ENCODE measurements at regions not wholly inside any gene's neighbourhood (a gene's known extent, or its start where the extent isn't known, plus 50 kb on each side); places are given as distances from the start of the nearest gene placed in this dataset.
"Not testable (repeated sequence)": the region's sequence is repeated elsewhere in the genome, so short reads cannot be mapped to it uniquely, and the experiment has no call there.

- no peak for DNase-seq (ENCODE audit: low read depth in 2 of 2)
These were observed 94.3 kb downstream of the ASB1 start for GRCh38 chr2:238521002-238521401.

GRCh38 chr2:238521870-238522269 lies 95.1 kb downstream of the ASB1 start:
- DNase-seq (ENCODE audit: low read depth in 2 of 2) = no peak

GRCh38 chr2:238523158-238524110 lies 96.7 kb downstream of the ASB1 start:
- no peak for DNase-seq (ENCODE audit: low read depth in 2 of 2)

DNA sequence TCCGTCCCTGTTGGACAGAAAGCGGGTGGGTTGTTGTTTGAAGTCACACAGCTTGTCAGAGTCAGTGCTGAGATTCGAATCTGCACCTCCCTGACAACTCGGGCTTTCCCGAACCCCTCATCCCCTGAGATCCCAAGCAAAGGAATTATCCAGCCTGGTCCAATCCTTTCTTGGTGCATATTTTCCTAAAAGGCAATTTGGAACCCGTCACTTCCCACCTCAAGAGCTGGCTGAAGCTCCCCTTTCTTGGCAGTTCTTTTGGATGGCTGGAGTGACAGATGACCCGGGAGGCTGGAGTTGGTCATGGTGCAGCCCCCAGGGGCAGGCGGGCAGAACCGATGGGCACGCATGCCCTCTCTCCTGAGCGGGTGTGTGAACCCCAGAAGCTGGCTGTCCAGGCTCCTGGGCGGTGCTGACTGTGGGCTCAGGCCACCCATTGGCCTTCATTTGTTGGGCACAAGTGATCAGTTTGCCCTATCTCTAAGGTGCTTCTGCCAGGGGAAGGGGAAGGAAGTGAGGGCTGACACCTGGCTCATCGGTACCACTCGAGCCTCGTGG lies 97.8 kb downstream of the ASB1 start:
- DNase-seq (ENCODE audit: low read depth in 2 of 2) = no peak

DNA sequence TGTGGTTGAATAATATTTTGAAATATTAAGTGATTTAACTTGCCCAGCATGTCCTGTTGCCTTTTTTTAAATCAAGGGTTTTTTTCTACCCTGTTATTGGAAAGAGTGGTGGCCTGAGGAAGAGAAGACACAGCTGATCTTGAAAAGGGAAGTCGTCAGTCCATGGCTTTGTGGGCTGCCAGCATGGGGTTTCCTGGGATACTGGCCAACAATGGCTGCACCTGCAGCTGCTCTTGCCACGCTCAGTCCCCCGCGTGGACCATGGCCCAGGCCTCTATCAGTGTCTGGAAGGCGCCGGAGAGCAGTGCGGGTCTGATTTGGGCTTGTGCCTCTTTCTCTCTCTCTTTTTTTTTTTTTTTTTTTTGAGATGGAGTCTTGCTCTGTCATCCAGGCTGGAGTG lies 99.3 kb downstream of the ASB1 start:
- no peak for DNase-seq (ENCODE audit: low read depth in 2 of 2)

GRCh38 chr2:238527565-238527964 lies 100.8 kb downstream of the ASB1 start:
- DNase-seq (ENCODE audit: low read depth in 2 of 2) = no peak

DNA sequence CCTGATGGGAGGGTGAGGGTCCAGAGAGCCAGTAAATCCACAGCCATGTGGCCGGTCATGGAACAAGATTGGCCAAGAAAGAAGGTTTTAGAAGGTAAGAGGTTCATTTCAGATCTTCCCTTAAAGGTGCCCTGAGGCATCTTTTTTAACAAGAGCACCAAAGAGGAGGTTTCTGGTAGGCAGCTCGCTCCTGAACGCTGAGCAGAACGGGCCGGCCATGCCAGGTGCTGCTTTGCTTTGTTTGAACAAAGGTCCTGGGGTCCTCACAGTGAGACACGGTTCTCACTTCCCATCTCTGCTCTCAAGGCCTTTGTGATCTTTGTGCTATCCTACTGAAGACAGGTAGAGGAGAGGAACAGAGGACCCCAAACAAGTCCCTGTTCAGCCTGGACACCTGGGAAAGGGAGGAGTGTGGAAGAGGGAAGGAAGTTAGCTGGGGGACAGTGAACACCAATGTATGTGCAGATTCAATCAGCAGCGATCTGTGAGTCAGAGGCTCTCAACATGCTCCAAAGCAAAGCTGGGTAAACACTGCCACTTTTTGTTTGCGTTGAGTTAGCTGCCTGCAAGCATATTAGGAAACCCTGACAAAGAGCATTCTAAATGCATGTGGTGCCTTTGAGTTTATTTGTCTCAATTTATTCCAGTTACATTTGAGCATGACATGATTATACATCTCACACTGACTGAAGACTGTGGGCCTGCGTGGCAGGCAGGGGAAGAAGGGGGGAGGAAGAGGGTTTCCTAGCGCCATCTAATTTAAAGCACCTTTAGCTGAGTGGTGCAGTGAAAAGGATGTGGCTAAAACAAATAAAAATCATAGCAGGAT lies 102.4 kb downstream of the ASB1 start:
- no peak for DNase-seq (ENCODE audit: low read depth in 2 of 2)

DNA sequence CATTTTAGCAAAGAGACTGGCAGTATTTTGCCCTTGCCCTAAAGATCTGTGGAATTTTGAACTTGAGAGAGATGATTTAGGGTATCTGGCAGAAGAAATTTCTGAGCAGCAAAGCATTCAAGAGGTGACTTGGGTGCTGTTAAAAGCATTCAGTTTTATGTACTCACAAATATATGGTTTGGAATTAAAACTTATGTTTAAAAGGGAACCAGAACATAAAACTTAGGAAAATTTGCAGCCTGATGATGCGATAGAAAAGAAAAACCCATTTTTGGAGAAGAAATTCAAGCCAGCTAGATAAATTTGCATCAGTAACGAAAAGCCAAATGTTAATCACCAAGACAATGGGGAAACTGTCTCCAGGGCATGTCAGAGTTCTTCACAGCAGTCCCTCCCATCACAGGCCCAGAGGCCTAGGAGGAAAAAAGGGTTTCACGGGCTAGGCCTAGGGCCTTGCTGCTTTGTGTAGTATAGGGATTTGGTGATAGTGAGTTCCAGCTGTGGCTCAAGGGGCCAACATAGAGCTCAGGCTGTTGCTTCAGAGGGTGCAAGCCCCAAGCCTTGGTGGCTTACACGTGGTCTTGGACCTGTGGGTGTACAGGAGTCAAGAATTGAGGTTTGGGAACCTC lies 104.4 kb downstream of the ASB1 start:
- not testable (repeated sequence) for DNase-seq (ENCODE audit: low read depth in 2 of 2)

- not testable (repeated sequence) for DNase-seq (ENCODE audit: low read depth in 2 of 2)
These were observed 117.0 kb downstream of the ASB1 start for GRCh38 chr2:238543732-238544131.

- no peak for DNase-seq (ENCODE audit: low read depth in 2 of 2)
These were observed 122.3 kb downstream of the ASB1 start for GRCh38 chr2:238548902-238549462.

- no peak for DNase-seq (ENCODE audit: low read depth in 2 of 2)
These were observed 123.1 kb downstream of the ASB1 start for GRCh38 chr2:238549866-238550265.

DNA sequence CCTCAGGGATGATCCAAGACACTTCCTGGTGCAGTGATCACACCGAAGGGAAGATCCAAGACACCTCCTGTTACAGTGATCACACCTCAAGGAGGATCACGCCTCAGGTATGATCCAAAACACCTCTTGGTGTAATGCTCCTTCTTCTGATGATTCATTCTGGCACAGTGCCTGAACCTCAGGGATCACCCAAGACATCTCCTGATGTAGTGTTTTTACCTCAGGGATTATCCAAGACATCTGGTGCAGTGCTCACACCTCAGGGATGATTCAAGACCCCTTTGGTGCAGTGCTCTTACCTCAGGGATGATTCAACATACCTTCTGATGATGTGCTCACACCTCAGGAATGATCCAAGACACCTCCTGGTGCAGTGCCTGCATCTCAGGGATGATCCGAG lies 124.4 kb downstream of the ASB1 start:
- DNase-seq (ENCODE audit: low read depth in 2 of 2) = no peak

DNA sequence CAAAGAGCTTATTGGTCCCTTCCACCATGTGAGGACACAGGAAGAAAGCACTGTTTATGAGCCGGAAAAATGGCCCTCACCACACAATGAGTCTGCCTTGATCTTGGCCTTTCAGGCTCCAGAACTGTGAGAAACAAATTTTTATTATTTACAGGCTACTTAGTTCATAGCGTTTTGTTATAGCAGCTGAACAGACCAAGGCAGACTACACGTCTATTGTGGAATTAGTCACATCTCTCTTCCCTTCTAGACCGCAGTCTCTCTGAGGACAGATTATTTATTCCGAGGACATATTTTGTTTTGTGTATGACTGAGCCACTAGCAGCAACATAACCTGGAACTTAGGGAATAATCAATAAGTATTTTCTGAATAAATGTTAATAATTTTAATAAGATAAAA lies 125.5 kb downstream of the ASB1 start:
- no peak for DNase-seq (ENCODE audit: low read depth in 2 of 2)

- no peak for DNase-seq (ENCODE audit: low read depth in 2 of 2)
These were observed 126.4 kb downstream of the ASB1 start for GRCh38 chr2:238553159-238553558.

GRCh38 chr2:238554468-238555315 lies 128.0 kb downstream of the ASB1 start:
- DNase-seq (ENCODE audit: low read depth in 2 of 2) = no peak

GRCh38 chr2:238555786-238556542 lies 129.2 kb downstream of the ASB1 start:
- DNase-seq (ENCODE audit: low read depth in 2 of 2) = no peak

- DNase-seq (ENCODE audit: low read depth in 2 of 2) = no peak
These were observed 130.7 kb downstream of the ASB1 start for GRCh38 chr2:238557431-238557830.

DNA sequence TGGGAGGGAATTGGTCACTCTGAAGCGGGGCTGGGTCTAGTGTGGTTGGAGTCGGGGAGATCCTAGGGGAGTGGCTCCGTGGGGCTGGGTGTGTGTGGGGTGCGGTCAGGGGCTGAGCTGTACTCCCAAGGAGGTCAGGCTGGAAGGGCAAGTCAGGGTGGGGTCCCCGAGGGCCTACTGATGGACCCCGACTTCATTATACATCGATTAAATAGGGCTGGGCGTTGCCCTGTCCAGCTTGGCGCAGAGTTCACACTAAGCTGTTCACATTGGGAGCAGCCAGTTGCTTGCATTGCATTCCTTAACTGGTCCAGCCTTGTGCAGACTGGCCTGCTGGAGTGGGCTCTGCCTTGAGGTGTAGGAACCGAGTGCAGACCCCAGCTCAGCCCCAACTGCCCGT lies 131.2 kb downstream of the ASB1 start:
- no peak for DNase-seq (ENCODE audit: low read depth in 2 of 2)

DNA sequence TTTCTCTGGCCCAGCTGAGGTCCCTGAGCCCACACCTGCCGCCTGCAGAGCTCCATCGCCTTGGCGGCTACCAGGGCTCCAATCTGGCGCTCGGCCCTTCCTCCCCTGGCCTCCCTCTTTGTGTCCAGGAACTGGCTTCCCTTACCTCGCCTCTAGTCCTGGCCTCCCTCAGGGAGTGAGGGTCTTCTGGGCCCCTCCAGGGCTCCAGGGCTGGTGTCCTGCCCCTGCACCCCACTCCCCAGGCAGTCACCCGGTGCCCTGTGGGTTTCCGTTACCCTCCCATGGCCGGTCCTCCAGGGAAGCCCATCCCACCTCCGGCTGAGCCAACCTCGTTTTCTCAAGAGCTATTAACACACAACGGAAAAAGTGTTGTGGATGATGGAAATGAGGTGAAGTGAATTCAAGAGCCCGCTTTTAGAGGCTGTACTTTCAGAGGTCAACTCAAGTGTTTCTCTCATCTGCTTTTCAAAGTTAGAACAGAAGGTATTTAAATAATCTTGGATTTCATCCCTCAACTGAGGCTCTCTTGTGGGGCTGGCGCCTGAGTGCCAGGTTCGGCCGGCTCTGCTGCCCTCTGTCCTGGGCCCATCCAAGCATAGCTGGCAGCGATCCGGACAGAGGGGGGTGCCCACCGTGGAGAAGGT lies 131.9 kb downstream of the ASB1 start:
- no peak for DNase-seq (ENCODE audit: low read depth in 2 of 2)
